Sigmoid colon (tissue), 6 donors: ENCODE measurements at regions not wholly inside any gene's neighbourhood (a gene's known extent, or its start where the extent isn't known, plus 50 kb on each side); places are given as distances from the start of the nearest gene placed in this dataset.

Experiments
- DNase-seq: peaks from one replicate; pipeline ENCODE4 v3.0.0-alpha.2; 2019
- H3K27ac ChIP-seq, 4 donors: fragments of 200-600 bp; sonication (generic); one replicate each; pipeline ENCODE4 v1.5.1; 2016 to 2019; ENCODE audit warnings: mild to moderate bottlenecking in 1 of 4
- H3K27me3 ChIP-seq, 3 donors: fragments of 200-600 bp; sonication (generic); one replicate each; pipeline ENCODE4 v1.5.1; 2019; ENCODE audit warnings: mild to moderate bottlenecking in 1 of 3
- H3K36me3 ChIP-seq, 4 donors: fragments of 200-600 bp; sonication (generic); one replicate each; pipeline ENCODE4 v1.5.1; 2016 to 2019
- H3K4me1 ChIP-seq, 4 donors: fragments of 200-600 bp; sonication (generic); one replicate each; pipeline ENCODE4 v1.5.1; 2017 to 2019
- H3K4me3 ChIP-seq, 4 donors: fragments of 200-600 bp; sonication (generic); one replicate each; pipeline ENCODE4 v1.5.1; 2017 to 2019; ENCODE audit warnings: mild to moderate bottlenecking in 2 of 4, moderate library complexity in 1 of 4
- H3K9me3 ChIP-seq, 4 donors: fragments of 200-600 bp in 3 of 4; sonication (generic) in 3 of 4; one replicate each; pipeline versions ENCODE4 v1.5.1 to v1.6.1; 2013 to 2019
- EP300 ChIP-seq, 4 donors: sonication (generic); formaldehyde crosslinking; IDR thresholded peaks; one replicate each; pipeline ENCODE4 v1.6.1; 2017; ENCODE audit warnings: antibody characterized with exemption in 4 of 4
- POLR2A ChIP-seq, 2 donors: fragments of 450-650 bp; IDR thresholded peaks; one replicate each; pipeline ENCODE4 v1.6.1; 2016; ENCODE audit warnings: antibody characterized with exemption in 2 of 2, mild to moderate bottlenecking in 2 of 2, moderate library complexity in 2 of 2
- POLR2AphosphoS5 ChIP-seq, 4 donors: sonication (generic); formaldehyde crosslinking; IDR thresholded peaks; one replicate each; pipeline ENCODE4 v1.6.1; 2017; ENCODE audit warnings: antibody characterized with exemption in 4 of 4
- WGBS, 2 donors: extraction: QIAGEN DNeasy Blood & Tissue Kit; methylation state at CpG; one replicate each; pipeline ENCODE4 v1.1.7; 2013; 5-methylcytosine and 5-hydroxymethylcytosine counted together
- intact Hi-C: fragments of 100-400 bp; cut with DNase I; formaldehyde crosslinking; loops from one replicate; pipeline ENCODE4 v1.15.1; 2023
- TF ChIP-seq, protein P1 (sequence below), 4 experiments: fragments of 450-650 bp in 3 of 4; fragments of 200-600 bp in 1 of 4; IDR thresholded peaks; one replicate each; pipeline ENCODE4 v1.5.1; 2016 to 2019; ENCODE audit warnings: antibody characterized with exemption in 4 of 4, mild to moderate bottlenecking in 3 of 4, moderate library complexity in 2 of 4
- donor health status: healthy with polysubstance abuse.
- donor health status: healthy.

GRCh38 chr2:125643585-125643984 lies 1012.4 kb upstream of the GYPC start:
- Histone ChIP-seq H3K27me3 (no peaks in the 10 kb centered on the region), H3K4me3 (no peak overlapping the region), H3K36me3 (no peaks in the 10 kb centered on the region), H3K9me3 (no peaks in the 10 kb centered on the region), H3K27ac (no peak overlapping the region), H3K4me1 (no peaks in the 10 kb centered on the region)
- no peak for DNase-seq
- intact Hi-C loops = no loop called here
- 22 to 44% methylated on average over 8 of the region's 8 CpGs for WGBS, 2 donors
- TF ChIP-seq POLR2A (IDR thresholded peaks at IDR 0.05) (no peak), EP300 (IDR thresholded peaks at IDR 0.05) (no peak), POLR2AphosphoS5 (IDR thresholded peaks at IDR 0.05) (no peak)
- TF ChIP-seq, protein P1, sequence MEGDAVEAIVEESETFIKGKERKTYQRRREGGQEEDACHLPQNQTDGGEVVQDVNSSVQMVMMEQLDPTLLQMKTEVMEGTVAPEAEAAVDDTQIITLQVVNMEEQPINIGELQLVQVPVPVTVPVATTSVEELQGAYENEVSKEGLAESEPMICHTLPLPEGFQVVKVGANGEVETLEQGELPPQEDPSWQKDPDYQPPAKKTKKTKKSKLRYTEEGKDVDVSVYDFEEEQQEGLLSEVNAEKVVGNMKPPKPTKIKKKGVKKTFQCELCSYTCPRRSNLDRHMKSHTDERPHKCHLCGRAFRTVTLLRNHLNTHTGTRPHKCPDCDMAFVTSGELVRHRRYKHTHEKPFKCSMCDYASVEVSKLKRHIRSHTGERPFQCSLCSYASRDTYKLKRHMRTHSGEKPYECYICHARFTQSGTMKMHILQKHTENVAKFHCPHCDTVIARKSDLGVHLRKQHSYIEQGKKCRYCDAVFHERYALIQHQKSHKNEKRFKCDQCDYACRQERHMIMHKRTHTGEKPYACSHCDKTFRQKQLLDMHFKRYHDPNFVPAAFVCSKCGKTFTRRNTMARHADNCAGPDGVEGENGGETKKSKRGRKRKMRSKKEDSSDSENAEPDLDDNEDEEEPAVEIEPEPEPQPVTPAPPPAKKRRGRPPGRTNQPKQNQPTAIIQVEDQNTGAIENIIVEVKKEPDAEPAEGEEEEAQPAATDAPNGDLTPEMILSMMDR (IDR thresholded peaks at IDR 0.05) = no peak

GRCh38 chr2:125644257-125644656 lies 1011.7 kb upstream of the GYPC start:
- no peak overlapping the region for H3K4me3 ChIP-seq
- TF ChIP-seq, protein P1 (IDR thresholded peaks at IDR 0.05) = no peak
- no peak for TF ChIP-seq POLR2AphosphoS5 (IDR thresholded peaks at IDR 0.05)
- TF ChIP-seq EP300 (IDR thresholded peaks at IDR 0.05) = no peak
- intact Hi-C loops = no loop called here
- DNase-seq = no peak
- no peak overlapping the region for H3K27ac ChIP-seq
- no peaks in the 10 kb centered on the region for H3K4me1 ChIP-seq
- H3K9me3 ChIP-seq = no peaks in the 10 kb centered on the region
- no peaks in the 10 kb centered on the region for H3K27me3 ChIP-seq
- no peaks in the 10 kb centered on the region for H3K36me3 ChIP-seq
- 73 to 76% methylated on average over 1 of the region's 1 CpG for WGBS, 2 donors

DNA sequence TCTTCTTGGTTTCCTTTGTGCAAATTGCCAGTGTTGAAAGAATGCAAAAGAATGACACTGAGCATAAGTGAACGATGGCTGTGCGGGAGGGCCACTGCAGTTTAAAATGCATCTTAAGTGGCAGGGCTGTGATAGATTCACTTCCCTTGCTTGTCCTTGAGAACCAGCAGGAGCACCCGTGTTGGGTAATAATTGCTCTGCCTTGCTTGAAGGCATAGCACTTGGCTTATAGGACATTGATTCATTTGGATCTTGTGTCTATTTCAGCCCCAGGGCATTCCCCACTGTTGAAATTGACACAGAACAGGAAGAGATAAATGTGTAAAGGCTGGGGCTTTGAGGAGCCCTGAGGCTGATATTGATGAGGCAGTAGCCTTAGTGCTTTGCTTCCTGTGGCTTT lies 1003.7 kb upstream of the GYPC start:
- Histone ChIP-seq H3K4me1 (no peaks in the 10 kb centered on the region), H3K36me3 (no peaks in the 10 kb centered on the region), H3K27me3 (no peaks in the 10 kb centered on the region), H3K27ac (no peak overlapping the region), H3K9me3 (no peaks in the 10 kb centered on the region), H3K4me3 (no peak overlapping the region)
- 84 to 88% methylated on average over 3 of the region's 3 CpGs for WGBS, 2 donors
- DNase-seq = no peak
- TF ChIP-seq POLR2AphosphoS5 (IDR thresholded peaks at IDR 0.05) = no peak
- no peak for TF ChIP-seq POLR2A (IDR thresholded peaks at IDR 0.05)
- TF ChIP-seq, protein P1 (IDR thresholded peaks at IDR 0.05) = no peak
- no peak for TF ChIP-seq EP300 (IDR thresholded peaks at IDR 0.05)
- intact Hi-C loops = no loop called here

GRCh38 chr2:125654226-125654625 lies 1001.7 kb upstream of the GYPC start:
- TF ChIP-seq POLR2AphosphoS5 (IDR thresholded peaks at IDR 0.05) (no peak), EP300 (IDR thresholded peaks at IDR 0.05) (no peak), POLR2A (IDR thresholded peaks at IDR 0.05) (no peak)
- TF ChIP-seq, protein P1 (IDR thresholded peaks at IDR 0.05) = no peak
- Histone ChIP-seq H3K27ac (no peak overlapping the region), H3K4me3 (no peak overlapping the region), H3K4me1 (no peaks in the 10 kb centered on the region), H3K9me3 (no peaks in the 10 kb centered on the region), H3K36me3 (no peaks in the 10 kb centered on the region), H3K27me3 (no peaks in the 10 kb centered on the region)
- WGBS, 2 donors = 50 to 58% methylated on average over 1 of the region's 1 CpG
- intact Hi-C loops = no loop called here
- DNase-seq = no peak

DNA sequence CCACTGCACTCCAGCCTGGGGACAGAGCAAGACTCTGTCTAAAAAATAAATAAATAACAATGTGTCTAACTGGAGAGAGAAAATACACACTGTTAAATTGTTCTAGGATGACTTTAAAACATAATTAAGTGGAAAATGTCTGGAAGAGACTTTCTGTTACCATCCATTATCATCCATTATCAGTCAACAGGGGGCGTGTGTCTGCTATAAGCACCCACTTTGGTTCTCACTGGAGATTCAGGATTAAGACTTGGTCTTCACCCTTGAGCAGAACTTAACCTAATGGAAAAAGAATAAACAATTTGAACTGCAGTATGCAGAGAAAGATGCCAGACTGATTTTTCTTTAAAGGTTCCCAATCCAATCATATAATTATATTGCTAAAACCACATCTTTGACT lies 999.8 kb upstream of the GYPC start:
- Histone ChIP-seq H3K36me3 (no peaks in the 10 kb centered on the region), H3K4me1 (no peaks in the 10 kb centered on the region), H3K27ac (no peak overlapping the region), H3K4me3 (no peak overlapping the region), H3K27me3 (no peaks in the 10 kb centered on the region), H3K9me3 (no peaks in the 10 kb centered on the region)
- intact Hi-C loops = no loop called here
- no peak for DNase-seq
- WGBS, 2 donors = 63 to 86% methylated on average over 1 of the region's 1 CpG
- TF ChIP-seq POLR2AphosphoS5 (IDR thresholded peaks at IDR 0.05) = no peak
- TF ChIP-seq, protein P1 (IDR thresholded peaks at IDR 0.05) = no peak
- no peak for TF ChIP-seq EP300 (IDR thresholded peaks at IDR 0.05)
- no peak for TF ChIP-seq POLR2A (IDR thresholded peaks at IDR 0.05)
